ENCODE measurements at regions not wholly inside any gene's neighbourhood (a gene's known extent, or its start where the extent isn't known, plus 50 kb on each side); places are given as distances from the start of the nearest gene placed in this dataset.

- Mint-ChIP-seq H3K27ac (no peak overlapping the region), H3K27me3 (ENCODE audit: low read depth) (no peaks in the 10 kb centered on the region), H3K9me3 (peaks cover 9% of the 10 kb centered on the region), H3K36me3 (peaks cover 6% of the 10 kb centered on the region), H3K4me1 (no peaks in the 10 kb centered on the region), H3K4me3 (no peak overlapping the region)
- no peak for TF ChIP-seq CTCF (IDR thresholded peaks at IDR 0.05; ENCODE audit: unreplicated experiment)
- DNase-seq (ENCODE audit: low spot score in 2 of 2, unreplicated experiment in 2 of 2), result no peak
These were observed 175.8 kb downstream of the TNFSF18 start for GRCh38 chr1:172874950-172875349.

GRCh38 chr1:172875892-172876291 lies 174.8 kb downstream of the TNFSF18 start:
- H3K27ac Mint-ChIP-seq, result no peak overlapping the region
- H3K36me3 Mint-ChIP-seq, result peaks cover 6% of the 10 kb centered on the region
- no peak for DNase-seq (ENCODE audit: low spot score in 2 of 2, unreplicated experiment in 2 of 2)
- TF ChIP-seq CTCF (IDR thresholded peaks at IDR 0.05; ENCODE audit: unreplicated experiment), result no peak
- no peak overlapping the region for H3K4me3 Mint-ChIP-seq
- H3K27me3 Mint-ChIP-seq (ENCODE audit: low read depth), result no peaks in the 10 kb centered on the region
- H3K9me3 Mint-ChIP-seq, result peaks cover 12% of the 10 kb centered on the region
- no peaks in the 10 kb centered on the region for H3K4me1 Mint-ChIP-seq

- Mint-ChIP-seq H3K4me3 (no peak overlapping the region), H3K36me3 (peaks cover 6% of the 10 kb centered on the region), H3K27ac (no peak overlapping the region), H3K4me1 (peaks cover 23% of the 10 kb centered on the region), H3K9me3 (peaks cover 12% of the 10 kb centered on the region), H3K27me3 (ENCODE audit: low read depth) (no peaks in the 10 kb centered on the region)
- no peak for DNase-seq (ENCODE audit: low spot score in 2 of 2, unreplicated experiment in 2 of 2)
- TF ChIP-seq CTCF (IDR thresholded peaks at IDR 0.05; ENCODE audit: unreplicated experiment), result no peak
These were observed 168.4 kb downstream of the TNFSF18 start for GRCh38 chr1:172882385-172882784.

GRCh38 chr1:172882791-172883386 lies 167.9 kb downstream of the TNFSF18 start:
- Mint-ChIP-seq H3K27me3 (ENCODE audit: low read depth) (no peaks in the 10 kb centered on the region), H3K36me3 (peaks cover 6% of the 10 kb centered on the region), H3K27ac (no peak overlapping the region), H3K4me3 (no peak overlapping the region), H3K4me1 (peaks cover 23% of the 10 kb centered on the region), H3K9me3 (peaks cover 12% of the 10 kb centered on the region)
- no peak for TF ChIP-seq CTCF (IDR thresholded peaks at IDR 0.05; ENCODE audit: unreplicated experiment)
- no peak for DNase-seq (ENCODE audit: low spot score in 2 of 2, unreplicated experiment in 2 of 2)

- Mint-ChIP-seq H3K4me3 (no peak overlapping the region), H3K4me1 (peaks cover 23% of the 10 kb centered on the region), H3K27me3 (ENCODE audit: low read depth) (no peaks in the 10 kb centered on the region), H3K36me3 (peaks cover 6% of the 10 kb centered on the region), H3K27ac (no peak overlapping the region), H3K9me3 (peaks cover 12% of the 10 kb centered on the region)
- no peak for TF ChIP-seq CTCF (IDR thresholded peaks at IDR 0.05; ENCODE audit: unreplicated experiment)
- DNase-seq (ENCODE audit: low spot score in 2 of 2, unreplicated experiment in 2 of 2), result no peak
These were observed 167.4 kb downstream of the TNFSF18 start for GRCh38 chr1:172883387-172883791.

- Mint-ChIP-seq H3K4me1 (peaks cover 23% of the 10 kb centered on the region), H3K4me3 (no peak overlapping the region), H3K36me3 (peaks cover 6% of the 10 kb centered on the region), H3K27me3 (ENCODE audit: low read depth) (no peaks in the 10 kb centered on the region), H3K9me3 (peaks cover 15% of the 10 kb centered on the region), H3K27ac (no peak overlapping the region)
- no peak for TF ChIP-seq CTCF (IDR thresholded peaks at IDR 0.05; ENCODE audit: unreplicated experiment)
- DNase-seq (ENCODE audit: low spot score in 2 of 2, unreplicated experiment in 2 of 2), result no peak
These were observed 166.9 kb downstream of the TNFSF18 start for GRCh38 chr1:172883844-172884243.

Data from mesothelial cell of epicardium (in vitro differentiated cells).